ENCODE measurements at regions not wholly inside any gene's neighbourhood (a gene's known extent, or its start where the extent isn't known, plus 50 kb on each side); places are given as distances from the start of the nearest gene placed in this dataset.

GRCh38 chr10:53230651-53231050 lies 458.1 kb upstream of the MBL2 start:
- no peak overlapping the region for H3K4me3 ChIP-seq (ENCODE audit: low read depth, low read length)
- no peak for TF ChIP-seq CTCF (IDR thresholded peaks at IDR 0.05; ENCODE audit: insufficient read depth, low read depth, low read length)
- no peak for DNase-seq (ENCODE audit: low read depth)

DNA sequence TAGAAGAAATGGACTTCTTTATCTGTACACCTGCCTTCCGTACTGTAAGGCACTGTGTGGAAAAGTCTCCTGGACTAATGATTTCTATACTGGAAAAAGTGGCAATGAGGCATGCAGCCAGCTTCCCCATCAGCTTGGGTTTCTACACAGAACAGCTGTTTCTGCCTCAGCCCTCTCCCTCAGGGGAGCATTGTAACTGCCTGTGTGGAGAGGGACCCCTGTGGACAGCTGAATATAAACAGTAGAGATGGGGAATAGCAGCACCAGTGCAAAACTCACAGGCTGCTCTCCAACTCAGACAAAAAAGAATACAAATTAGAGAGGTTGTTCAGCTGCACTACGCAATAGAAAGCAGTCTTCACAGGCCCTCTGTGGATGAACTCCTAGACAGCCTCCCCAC lies 451.3 kb upstream of the MBL2 start:
- DNase-seq (ENCODE audit: low read depth) = no peak
- TF ChIP-seq CTCF (IDR thresholded peaks at IDR 0.05; ENCODE audit: insufficient read depth, low read depth, low read length) = no peak
- H3K4me3 ChIP-seq (ENCODE audit: low read depth, low read length) = no peak overlapping the region

DNA sequence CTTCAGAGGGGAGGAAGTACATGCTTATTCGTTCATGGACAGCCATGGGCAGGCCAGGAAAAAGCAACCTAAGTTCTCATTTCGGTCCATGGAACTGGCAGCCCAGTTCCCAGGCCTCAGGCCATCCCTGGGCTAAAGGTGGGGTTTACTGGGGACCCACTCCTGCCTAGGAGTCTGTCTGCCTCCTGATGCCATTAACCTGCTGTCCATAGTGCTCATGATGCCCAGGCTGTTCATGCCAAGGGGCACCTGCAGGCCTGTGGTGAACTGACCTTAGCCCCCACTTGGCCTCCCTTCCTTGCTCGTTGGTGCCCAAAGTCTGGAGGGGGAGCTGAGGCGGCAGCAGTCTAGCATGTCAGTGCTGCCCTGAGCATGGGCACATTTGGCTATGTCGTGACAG lies 450.2 kb upstream of the MBL2 start:
- no peak overlapping the region for H3K4me3 ChIP-seq (ENCODE audit: low read depth, low read length)
- TF ChIP-seq CTCF (IDR thresholded peaks at IDR 0.05; ENCODE audit: insufficient read depth, low read depth, low read length) = no peak
- no peak for DNase-seq (ENCODE audit: low read depth)

- no peak for TF ChIP-seq CTCF (IDR thresholded peaks at IDR 0.05; ENCODE audit: insufficient read depth, low read depth, low read length)
- no peak overlapping the region for H3K4me3 ChIP-seq (ENCODE audit: low read depth, low read length)
- no peak for DNase-seq (ENCODE audit: low read depth)
Measured at GRCh38 chr10:53209944-53210611, 437.5 kb upstream of the MBL2 start.

DNA sequence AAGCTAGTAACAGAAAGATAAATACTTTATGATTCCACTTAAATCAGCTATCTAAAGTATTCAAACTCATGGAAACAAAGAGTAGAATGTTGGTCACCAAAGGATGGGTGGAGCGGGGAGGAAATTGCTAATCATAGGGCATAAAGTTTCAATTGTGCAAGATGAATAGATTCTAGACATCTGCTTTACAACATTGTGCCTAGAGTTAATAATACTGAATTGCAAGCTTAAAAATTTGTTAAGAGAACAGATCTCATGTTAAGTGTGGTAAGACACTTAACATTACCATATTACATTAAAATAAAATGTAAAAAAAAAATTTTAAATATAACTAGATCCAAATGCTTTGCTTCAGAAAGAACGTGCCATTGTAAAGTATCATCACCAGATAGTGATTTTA lies 411.1 kb upstream of the MBL2 start:
- no peak overlapping the region for H3K4me3 ChIP-seq (ENCODE audit: low read depth, low read length)
- TF ChIP-seq CTCF (IDR thresholded peaks at IDR 0.05; ENCODE audit: insufficient read depth, low read depth, low read length) = no peak
- DNase-seq (ENCODE audit: low read depth) = no peak

GRCh38 chr10:53177468-53177867 lies 404.9 kb upstream of the MBL2 start:
- no peak for DNase-seq (ENCODE audit: low read depth)
- no peak for TF ChIP-seq CTCF (IDR thresholded peaks at IDR 0.05; ENCODE audit: insufficient read depth, low read depth, low read length)
- no peak overlapping the region for H3K4me3 ChIP-seq (ENCODE audit: low read depth, low read length)

GRCh38 chr10:53166325-53166724 lies 393.7 kb upstream of the MBL2 start:
- no peak overlapping the region for H3K4me3 ChIP-seq (ENCODE audit: low read depth, low read length)
- TF ChIP-seq CTCF (IDR thresholded peaks at IDR 0.05; ENCODE audit: insufficient read depth, low read depth, low read length) = no peak
- no peak for DNase-seq (ENCODE audit: low read depth)
